ENCODE measurements at regions not wholly inside any gene's neighbourhood (a gene's known extent, or its start where the extent isn't known, plus 50 kb on each side); places are given as distances from the start of the nearest gene placed in this dataset.
"Not testable (repeated sequence)": the region's sequence is repeated elsewhere in the genome, so short reads cannot be mapped to it uniquely, and the experiment has no call there.

DNA sequence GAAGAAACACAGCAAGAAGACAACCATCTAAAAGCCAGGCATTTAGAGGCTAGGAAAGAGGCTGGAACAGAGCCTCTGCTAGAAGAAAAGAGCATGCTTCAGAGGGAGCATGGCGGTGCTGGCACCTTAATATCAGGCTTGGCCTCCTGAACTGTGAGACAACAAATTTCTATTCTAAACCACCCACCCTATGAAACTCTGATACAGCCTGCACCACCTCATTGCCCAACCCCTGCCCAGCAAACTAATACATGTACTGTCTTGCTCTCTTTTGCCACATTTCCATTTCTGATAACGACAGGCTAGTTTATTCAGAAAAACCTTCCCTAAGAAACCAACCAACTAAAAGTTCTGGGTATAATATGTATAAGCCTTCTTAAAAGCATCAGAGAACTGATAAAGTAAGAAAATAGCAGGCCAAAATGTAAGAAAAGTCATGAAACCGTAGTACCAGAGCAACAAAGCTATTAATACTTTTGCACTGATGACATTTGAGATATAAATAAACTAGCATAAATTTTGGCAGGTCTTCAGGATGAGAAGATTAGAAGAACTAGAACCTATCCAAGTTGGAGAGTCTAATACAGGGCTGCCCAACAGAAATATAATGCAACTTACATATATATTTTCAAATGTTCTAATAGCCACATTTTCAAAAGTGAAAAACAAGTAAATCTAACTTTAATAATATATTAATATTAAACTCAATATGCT lies 184.7 kb upstream of the HSF2 start:
- DNase-seq: no peak

DNA sequence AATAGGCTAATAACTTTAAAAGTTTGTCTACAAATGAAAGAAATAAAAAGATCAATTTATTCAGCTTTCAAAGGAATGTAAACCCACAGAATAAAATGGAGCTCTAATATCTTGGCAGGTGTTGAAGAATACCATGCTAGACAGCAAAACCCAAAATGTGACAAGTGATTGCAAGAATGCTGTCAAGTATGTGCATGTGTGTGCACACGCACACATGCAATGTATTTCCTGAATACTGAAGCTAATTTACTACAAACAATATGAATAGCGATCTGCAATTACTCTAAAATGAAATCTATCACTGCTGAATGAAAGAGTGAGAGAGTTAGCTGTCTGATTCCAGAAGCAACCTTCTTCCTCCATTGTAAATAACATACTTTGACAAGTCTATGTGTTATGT lies 179.2 kb upstream of the HSF2 start:
- DNase-seq: no peak

DNA sequence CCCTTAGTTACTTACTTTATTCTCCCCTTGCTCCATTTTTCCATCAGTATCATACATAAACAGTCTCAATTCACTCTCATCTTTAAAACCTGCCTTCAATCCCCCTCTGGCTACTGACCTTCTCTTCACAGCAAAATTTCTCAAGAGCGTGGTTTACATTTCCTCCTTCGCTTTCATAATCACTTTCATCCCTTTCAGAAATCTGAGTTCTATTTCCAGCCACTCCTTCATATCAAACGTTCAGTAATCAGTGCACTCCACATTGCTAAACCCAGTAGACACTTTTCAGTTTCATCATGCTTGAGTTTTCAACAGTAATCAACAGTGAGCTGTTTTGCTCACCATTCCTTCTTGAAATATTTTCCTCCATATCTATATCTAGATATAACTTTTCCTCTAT lies 176.7 kb upstream of the HSF2 start:
- DNase-seq: no peak

DNA sequence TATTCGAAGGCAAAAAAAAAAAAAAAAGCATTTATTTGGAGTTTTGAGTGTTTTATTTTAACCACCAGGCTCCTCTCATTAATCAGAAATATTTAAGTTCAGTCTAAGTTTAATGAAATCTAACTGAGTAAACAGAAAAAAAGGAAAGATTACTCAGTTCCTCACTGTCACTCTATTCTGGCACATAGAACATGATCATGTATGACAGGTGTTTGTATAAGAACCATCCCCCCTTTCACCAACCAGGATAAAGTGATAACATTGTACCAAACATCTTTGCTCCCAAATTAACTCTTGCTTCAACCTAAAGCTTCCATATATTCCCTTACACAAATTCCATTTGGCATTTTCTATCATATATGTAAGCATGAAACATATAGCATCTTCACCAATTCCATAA lies 176.2 kb upstream of the HSF2 start:
- no peak for DNase-seq

DNA sequence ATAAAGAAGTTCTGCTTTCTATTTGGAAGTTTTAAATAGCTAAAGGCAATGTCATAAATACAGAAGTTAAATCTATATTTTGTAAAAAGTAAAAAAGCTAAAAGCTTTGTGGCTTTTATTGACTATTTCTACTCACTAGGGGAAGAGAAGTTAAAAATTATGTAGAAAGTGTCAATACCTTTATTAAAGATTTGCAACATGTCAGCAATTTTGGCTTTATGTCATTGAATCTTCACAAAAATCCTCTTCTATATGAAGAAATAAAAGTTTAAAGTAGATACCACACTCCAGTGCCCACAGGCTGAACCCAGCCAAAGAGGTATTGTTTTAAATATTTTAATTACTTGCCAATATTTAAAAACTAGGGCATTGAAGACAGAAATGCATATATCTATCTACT lies 160.6 kb upstream of the HSF2 start:
- no peak for DNase-seq

DNA sequence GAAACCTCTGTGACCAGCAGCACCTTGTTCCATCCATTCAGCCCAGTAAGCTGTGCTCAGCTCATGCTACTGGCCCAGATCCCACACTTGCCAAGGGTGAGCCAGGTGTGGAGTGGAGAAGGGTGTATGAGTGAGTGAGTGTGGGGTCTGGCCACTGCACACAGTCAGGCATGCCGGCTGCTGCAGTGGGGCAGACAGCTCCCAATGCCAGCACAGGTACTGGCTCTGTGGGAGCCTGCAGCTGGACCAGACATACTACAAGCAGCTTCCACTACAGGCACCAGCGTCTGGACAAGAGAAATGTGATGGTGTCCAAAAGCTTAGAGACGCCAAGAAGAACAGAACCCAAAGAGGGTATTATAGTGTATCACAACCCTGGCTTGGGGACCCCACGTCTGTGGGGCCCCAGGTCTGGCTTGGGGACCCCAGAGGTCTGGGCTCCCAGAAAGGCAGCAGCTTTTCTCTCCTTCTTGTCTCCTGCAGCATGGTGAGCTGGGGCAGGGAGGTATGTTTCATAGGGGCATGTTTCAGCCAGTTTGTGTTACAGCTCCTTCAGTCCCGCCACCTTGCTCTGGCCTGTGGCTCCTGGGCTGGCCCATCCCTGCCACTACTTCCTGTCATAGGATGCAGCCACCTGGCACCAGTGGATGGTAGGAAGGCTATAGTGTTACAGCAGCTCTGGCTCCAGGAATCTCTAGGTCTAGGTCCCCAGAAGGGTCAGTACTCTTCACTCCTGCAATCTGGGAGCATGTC lies 152.4 kb upstream of the HSF2 start:
- DNase-seq: no peak

DNA sequence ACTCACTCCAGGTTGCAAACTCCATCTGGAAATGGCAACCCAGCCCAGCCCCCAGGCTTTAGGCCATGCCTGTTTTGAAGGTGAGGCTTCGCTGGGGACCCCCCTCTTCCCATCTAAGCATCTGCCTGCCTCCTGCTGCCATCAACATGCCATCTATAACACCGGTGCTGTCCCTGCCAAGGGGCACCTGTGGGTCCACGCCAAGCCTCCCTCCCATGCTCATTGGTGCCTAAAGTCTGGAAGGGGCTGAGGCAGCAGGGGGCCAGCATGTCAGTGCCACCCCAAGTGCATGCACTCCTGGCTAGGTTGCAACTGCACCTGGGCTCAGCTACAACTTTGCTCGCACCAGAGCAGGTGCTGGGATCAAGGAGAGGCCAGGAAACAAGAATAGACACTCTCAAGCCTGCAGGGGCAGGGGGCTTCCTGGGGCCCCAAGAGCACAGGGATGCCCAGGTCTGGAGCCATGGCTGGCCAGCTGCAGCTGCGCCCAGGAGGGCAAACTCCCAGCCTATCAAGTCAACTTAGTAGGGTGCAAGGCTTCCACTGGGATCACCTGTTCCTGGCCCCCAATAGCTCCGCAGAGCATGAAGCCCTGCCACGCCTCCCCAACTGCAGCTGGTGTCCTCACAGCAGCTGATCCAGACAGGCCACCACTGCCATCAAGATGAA lies 151.3 kb upstream of the HSF2 start:
- no peak for DNase-seq

DNA sequence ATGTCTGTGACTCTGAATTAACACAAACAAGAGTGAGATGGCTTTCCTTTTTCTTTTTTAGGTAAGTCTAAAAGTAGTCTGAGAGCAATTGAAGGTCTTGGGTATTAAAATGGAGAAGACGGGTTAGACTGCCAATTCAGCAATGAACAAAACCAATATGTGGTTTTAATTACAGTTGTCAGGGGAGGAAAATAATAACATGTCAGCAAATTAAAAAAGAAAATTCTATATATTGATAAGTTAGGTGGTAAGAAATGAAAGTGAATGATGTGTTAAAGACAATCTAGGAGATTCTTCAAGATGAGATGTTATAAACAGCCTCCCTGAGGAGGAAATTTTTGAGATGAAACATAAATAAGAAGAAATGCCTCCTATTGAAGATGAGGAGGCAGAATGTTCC lies 150.6 kb upstream of the HSF2 start:
- no peak for DNase-seq

DNA sequence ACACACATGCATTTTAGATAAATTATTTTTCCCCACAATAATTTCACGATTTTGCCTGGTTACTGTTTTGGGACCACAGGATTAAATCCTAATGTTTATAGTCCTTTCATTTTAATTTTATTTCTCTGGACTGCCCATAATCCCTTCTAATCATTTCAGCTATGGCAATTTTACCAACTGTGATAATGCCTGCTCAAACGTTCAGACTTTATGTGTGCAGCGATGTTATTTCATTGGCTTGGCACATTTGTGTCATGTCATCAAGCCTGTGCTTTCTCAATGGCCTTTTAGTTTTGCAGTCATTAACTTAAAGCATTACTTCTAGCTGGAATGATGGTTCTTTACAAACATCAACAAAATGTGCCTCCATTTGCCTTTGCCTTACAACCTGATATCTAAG lies 140.6 kb upstream of the HSF2 start:
- no peak for DNase-seq

DNA sequence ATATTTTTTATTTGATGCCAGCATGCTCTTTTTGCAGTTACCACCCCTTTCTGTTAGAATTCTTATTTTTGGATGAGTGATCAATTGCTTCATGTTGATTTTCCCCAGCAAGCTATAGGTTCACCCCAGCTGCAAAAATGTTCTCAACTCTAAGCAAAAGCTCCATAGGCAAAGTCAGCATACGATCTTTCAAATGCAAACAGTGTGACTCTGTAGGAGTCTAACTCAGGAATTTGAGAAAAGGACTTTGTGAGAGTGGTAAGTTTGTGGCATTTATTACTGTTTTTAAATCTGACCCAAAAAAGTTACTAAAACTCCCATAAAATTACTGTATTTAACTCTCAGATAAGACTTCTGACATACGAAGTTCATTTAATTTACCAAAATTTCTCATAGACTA lies 134.9 kb upstream of the HSF2 start:
- DNase-seq: no peak

DNA sequence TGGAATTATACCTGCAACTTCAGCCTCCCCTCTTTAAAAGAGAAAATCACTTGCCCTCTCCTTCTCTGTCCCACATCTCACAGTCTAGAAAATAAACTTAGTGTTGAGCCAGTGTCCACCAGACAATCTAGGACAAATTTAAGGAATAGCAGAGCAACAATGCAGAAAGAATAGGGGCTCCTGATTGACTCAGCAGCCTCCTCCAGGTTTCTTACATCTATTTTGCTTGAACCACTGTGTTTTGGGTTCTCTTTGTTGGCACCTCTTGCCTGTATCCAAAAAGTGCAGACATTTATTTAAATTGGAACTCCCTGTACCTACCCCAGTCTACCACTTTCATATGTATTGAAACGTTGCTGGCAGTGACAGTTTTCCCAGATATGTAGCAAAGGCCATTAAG lies 133.7 kb upstream of the HSF2 start:
- no peak for DNase-seq

DNA sequence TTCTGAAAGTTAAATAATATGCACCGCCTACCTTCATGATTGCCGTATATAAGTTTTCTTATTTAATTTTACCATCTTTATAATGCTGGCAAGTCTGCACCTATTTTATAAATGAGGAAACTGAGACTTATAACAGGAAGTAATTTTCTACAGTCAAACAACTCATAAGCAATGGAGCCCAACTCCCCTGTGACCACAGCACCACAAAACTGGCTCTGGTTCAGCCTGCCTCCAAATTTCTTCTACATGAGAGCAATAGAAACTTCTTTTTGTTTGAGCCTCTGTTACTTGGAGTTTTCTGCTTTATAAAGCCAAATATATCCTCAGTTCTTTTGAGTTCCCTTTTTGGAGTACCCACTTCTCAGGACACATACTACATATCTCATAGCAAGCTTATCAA lies 131.1 kb upstream of the HSF2 start:
- DNase-seq: no peak

DNA sequence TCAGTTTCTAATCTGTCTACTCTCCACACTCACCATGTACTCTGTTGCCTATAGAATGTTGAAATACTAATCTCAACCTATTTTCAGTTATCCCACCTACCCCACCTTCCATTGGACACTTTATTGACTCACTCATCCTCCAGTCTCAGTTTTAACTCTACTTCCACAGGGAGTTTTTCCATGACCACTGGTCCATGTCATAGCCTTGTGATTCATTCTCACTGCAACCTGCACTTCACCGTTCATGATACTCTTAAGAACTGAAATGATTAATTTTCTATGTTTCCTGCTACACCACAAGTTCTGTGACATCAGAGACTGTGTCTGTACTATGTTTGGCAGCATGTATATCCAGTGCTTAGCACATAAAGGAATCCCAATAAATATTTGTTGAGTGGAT lies 122.8 kb upstream of the HSF2 start:
- no peak for DNase-seq

DNA sequence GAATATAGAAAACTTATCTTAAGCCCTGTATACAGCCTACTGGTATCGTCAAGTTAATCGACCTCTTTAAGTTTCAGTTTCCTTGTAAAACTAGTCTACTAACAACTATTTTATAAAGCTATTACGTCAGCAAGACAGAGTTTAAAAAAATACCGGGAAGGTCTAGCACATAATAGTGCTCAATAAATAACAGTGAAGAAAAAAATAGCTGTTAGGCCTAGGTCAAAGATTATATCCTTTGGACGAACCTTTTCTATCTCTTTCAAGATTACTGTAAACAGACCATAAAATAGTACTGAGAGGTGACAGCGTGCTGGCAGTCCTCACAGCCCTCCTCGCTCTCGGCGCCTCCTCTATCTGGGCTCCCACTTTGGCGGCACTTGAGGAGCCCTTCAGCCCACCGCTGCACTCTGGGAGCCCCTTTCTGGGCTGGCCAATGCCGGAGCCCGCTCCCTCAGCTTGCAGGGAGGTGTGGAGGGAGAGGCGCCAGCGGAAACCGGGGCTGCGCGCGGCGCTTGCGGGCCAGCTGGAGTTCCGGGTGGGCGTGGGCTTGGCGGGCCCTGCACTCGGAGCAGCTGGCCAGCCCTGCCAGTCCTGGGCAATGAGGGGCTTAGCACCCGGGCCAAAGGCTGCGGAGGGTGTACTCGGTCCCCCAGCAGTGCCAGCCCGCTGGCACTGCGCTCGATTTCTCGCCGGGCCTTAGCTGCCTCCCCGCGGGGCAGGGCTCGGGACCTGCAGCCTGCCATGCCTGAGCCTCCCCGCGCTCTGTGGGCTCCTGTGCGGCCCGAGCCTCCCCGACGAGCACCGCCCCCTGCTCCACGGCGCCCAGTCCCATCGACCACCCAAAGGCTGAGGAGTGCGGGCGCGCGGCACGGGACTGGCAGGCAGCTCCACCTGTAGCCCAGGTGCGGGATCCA lies 119.1 kb upstream of the HSF2 start:
- not testable (repeated sequence) for DNase-seq

DNA sequence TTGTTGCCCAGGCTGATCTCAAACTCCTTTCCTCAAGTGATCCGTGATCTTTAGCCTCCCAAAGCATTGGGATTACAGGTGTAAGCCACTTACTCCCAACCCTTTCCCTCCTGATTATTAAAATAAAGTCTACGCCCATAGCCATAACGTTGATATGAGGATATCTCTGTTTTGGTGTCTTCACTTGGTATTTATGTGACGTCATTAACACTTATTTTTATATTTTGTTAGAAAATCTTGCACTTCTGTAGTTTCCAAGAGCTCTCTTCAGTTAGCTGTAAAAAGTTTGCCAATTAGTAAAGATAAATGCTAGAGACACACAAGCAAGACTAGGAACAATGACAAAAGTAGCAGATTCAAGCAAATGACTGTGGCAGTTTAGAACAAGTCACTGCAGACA lies 115.6 kb upstream of the HSF2 start:
- DNase-seq: no peak

DNA sequence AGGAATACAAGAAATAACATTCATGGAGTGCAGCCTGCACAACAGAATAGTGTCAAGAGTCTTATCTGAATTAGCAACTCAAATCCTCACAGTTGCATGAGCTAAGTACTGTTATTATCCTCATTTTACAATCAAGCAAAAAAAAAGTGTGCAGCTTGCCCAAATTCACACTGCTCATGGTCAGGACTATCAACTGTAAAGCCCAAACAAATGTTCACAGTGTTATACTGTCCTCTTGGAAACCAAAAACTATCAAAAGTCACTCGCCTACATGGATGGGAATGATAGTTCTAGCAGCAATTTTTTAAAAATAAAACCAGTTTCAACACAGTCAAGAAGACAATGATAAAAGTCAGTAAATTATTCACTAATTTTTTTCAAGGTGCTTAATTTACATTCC lies 114.6 kb upstream of the HSF2 start:
- DNase-seq: no peak

DNA sequence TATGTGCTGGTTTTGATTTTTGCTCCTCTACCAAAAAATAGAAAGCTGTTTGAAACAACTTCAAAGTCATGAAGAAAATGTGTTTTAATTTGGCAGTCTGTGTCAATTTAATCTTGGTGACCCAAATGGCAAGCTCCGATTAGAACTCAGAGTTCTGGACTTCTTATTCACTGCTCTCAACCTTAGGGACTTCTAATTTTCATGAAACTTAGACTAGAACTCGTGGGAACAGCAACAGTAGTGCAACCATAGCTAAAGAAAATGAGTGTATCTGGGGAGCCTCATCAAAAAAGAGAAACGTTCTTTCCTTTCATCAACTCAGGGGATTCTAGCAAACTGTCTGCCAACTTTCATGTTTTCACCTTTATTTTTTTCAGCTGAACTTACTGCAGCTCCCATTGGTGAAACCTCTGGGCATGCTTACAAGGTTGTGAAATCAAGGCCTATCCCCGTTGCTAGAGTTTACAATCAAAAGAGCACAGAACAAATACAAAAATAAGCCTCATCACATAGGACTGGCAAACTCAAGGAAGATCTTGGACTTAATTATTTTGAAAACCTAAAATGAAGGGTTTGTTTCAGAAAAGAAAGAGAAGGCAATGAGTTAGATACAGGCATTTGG lies 114.0 kb upstream of the HSF2 start:
- DNase-seq: no peak

DNA sequence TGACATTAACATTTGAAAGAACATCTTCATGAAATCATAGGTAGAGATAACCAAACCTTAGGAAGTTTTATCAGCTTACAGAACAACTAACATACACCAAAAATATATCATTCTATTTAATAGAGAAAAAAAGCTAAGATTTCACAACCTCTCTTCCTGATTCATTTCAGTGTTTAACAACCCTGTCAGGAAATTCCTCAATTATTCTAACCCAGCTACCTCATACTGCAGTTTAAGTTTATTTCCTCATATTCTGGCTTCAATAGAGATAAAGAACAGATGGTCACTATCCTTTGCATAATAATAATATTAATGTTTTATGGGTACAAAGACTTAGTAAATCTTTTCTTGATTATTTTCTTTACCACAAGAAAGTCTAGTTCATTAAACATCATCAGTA lies 112.9 kb upstream of the HSF2 start:
- no peak for DNase-seq

DNA sequence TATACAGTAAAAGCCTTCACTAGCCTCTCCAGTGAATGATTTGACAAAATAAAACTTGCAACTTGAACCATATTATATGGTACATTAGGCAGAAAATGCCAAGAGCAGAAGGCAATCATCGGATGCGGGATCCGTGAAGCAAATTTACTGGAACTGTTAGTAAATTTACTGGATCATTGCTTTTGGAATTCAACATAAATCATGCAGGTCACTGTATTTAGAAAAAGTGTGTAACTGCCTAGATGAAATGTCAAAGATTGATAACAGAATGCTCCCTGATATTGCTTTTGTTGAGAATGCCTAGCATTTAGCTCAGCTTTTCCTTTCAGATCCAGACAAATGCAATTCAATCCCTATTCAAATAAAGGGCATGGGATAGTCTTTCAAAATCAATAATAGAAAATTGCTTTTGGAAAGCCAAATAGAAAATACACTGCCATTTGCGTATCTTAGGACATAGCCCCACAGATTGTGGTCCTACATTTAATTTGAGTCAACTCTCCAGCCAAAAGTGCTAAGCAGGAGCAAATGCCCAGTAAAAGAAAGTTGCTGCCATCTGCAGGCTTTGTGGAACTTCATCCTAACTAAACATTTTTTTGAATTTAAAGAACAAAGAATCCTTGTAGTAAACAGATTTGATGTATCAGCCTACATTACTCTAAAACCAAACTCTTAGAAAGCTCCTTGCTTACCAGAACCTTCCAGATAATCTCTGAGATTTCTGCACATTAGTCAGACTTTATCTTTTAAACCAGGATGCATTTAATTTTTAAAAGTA lies 109.5 kb upstream of the HSF2 start:
- DNase-seq: no peak

DNA sequence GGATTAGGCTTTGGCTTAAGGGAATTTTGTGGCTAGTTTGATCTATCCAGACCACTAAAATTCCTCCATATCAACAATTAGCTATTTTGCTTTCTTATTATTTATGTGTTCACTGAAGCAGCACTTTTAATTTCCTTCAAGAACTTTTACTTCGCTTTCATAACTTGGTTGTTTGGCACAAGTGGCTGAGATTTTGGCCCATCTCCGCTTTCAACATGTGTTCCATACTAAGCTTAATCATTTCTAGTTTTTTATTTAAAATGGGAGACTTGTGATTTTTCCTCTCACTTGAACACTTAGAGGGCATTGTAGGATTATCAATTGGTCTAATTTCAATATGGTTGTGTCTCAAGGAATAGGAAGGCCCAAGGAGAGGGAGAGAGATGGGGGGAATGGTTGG lies 102.4 kb upstream of the HSF2 start:
- no peak for DNase-seq

DNA sequence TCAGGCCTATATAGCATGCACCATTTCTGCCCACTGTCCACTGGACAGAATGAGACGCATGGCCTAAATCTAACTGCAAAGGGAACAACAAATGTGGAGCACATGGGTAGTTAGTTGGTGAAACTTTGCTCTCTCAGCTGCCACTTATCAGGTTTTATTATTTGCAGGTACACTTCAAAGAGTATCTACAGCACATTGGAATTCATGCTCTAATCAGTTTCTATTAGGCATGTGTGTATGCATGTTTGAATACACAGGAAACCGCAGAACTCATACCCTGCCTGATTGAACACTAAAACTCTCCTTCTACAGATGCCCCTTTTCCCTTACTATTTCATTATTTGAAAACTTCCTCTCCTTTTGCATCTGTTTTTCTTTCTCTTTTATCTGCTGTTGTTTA lies 97.4 kb upstream of the HSF2 start:
- no peak for DNase-seq

DNA sequence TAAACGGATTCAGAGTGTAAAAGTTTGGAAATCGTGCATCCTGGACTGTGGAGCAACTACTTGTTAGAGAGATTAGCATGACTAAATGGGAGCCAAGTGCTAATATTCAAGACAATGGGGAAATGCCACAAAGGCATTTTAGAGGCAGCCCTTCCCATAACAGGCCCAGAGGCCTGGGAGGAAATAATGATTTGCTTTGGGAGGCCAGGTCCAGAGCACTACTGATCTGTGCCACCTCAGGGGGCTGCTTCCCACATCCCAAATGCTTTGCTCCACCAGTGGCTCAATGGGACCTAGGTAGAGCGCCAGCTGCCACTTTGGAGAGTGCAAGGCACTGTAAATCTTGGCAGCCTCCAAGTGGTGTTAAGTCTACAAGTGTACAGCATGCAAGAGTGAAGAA lies 91.9 kb upstream of the HSF2 start:
- no peak for DNase-seq

Data from activated CD4-positive, alpha-beta T cell treated with anti-CD3 and anti-CD28 coated beads for 48 hours (primary cell).